NCI-H2196 (cell line): ENCODE measurements at regions not wholly inside any gene's neighbourhood (a gene's known extent, or its start where the extent isn't known, plus 50 kb on each side); places are given as distances from the start of the nearest gene placed in this dataset.
"Not testable (repeated sequence)": the region's sequence is repeated elsewhere in the genome, so short reads cannot be mapped to it uniquely, and the experiment has no call there.

Source experiments
- DNase-seq: peaks from one replicate; lab custom pipeline; 2025; ENCODE audit not compliant: unreplicated experiment; lab: John Stamatoyannopoulos, UW

GRCh38 chr1:245102149-245102548, 52.6 kb upstream of the KIF26B start:
- not testable (repeated sequence) for DNase-seq

GRCh38 chr1:245099401-245099800, 55.4 kb upstream of the KIF26B start:
- DNase-seq = no peak

- no peak for DNase-seq
Measured at GRCh38 chr1:245098924-245099323, 55.9 kb upstream of the KIF26B start.

DNA sequence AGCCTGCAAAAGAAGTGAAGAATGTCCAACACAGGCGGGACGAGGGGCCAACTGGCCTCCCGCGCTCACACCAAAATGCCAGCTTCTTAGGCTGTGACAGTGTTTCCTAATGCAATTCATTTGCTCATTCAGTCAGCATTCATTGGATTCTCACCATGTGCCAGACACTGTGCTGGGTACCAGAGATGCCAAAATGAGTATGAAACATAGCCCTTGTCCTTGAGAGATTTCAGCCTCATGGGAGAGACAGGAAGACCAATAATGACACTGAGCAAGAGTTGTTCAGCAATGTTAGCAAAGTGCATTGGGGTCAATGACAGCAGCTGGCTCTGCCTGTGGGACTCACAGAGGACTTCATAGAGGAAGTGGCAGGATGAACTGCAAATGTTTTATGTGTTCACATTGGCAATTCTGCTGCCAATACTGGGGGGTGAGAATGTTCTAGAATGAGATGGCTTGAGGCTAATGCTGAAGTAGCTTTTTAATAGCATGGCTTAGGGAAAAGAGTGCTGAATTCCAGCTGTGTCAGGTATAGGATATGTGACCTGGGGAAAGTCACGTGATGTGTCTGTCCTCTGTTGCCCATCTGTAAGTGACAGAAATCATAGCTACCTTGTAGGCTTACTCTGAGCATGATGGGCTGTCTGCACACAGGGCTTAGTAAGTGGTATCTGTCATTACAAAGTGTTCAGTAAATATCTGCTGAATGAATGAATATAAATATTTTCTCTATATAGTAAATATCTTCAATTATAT, 58.3 kb upstream of the KIF26B start:
- no peak for DNase-seq

GRCh38 chr1:245095903-245096302, 58.9 kb upstream of the KIF26B start:
- no peak for DNase-seq

- DNase-seq = no peak
Measured at GRCh38 chr1:245094954-245095353, 59.8 kb upstream of the KIF26B start.

GRCh38 chr1:245094092-245094491, 60.7 kb upstream of the KIF26B start:
- DNase-seq = no peak

DNA sequence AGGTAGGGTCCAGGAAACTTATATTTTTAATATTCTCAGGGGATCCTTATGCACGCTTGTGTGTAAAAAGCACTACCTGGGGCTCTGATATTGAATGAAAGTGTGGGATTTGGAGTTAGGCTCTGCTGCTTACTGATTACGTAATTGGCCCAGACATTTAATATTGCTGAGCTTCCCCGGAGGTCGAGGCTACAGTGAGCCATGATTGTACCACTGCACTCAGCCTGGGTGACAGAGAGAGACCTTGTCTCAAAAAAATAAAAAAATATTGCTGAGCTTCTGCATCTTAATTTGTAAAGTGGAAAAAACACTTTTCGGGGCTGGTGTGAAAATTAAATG, 62.2 kb upstream of the KIF26B start:
- no peak for DNase-seq

GRCh38 chr1:245091818-245092637, 62.8 kb upstream of the KIF26B start:
- no peak for DNase-seq

- DNase-seq = no peak
Measured at GRCh38 chr1:245091171-245091621, 63.6 kb upstream of the KIF26B start.

- DNase-seq = no peak
Measured at GRCh38 chr1:245090491-245091090, 64.2 kb upstream of the KIF26B start.

DNA sequence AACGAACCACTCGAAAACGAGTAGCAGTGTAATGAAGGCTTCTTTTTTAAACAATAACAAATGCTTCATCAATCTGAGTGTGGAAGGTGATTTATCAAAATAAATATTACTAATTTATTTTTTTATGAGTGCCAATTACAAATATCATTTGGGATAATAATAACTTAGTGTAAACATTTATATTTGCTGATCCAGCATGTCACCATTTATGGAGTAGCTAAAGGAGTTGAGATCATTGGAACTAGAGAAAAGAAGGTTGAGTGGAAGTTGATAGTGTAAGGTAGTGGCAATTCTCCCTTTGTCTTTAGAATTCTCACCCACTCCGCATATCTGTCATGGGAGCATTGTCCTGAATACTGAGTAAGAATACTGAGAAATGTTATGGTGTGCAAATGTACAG, 67.1 kb upstream of the KIF26B start:
- no peak for DNase-seq

GRCh38 chr1:245086389-245086969, 68.3 kb upstream of the KIF26B start:
- no peak for DNase-seq

- no peak for DNase-seq
Measured at GRCh38 chr1:245085508-245086095, 69.2 kb upstream of the KIF26B start.

DNA sequence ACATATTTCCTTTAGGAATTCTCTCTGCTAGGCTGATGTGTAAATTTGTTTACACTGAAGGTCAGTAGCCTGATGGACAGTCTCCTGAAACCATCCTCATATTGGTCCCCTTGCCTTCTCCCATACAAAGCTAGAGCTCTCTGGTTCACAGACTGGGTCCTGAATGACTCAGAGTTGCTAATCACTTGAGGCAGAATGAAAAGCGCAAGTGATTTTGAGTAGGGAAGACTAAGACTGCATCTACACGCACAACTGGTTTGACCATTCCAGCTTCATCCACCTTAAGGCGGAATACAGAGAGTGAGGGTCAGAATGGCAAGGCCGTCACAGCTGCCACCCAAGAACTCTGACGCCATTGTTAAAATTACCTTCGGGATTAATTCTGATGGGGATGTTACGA, 70.2 kb upstream of the KIF26B start:
- DNase-seq = no peak

DNA sequence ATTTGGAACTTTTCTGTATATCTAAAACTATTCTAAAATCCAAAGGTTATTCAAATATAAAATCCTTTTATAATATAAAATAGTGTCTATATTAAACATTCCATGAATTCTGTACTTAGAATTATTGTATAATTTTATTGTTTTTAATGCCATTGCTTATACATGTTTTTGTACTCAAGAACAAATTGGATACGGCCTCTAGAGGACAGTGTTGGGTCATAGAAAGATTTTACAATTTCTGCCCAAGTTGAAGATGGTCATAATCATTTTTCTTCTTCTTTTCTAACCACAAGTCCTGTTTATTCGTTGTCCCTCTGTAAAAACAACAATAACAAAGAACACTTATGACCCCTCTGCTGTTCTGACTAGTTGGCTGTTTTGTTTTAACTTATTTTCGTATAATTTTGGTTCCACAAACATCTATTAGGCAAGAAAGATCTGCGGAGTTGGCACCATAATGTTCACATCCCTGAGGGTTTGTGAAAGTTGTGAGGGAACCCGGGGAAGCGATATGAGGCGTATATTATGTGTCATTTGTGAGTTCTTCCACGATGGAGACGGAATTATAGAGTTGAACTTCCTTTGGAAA, 75.7 kb upstream of the KIF26B start:
- no peak for DNase-seq

GRCh38 chr1:245074898-245075297, 79.9 kb upstream of the KIF26B start:
- no peak for DNase-seq

DNA sequence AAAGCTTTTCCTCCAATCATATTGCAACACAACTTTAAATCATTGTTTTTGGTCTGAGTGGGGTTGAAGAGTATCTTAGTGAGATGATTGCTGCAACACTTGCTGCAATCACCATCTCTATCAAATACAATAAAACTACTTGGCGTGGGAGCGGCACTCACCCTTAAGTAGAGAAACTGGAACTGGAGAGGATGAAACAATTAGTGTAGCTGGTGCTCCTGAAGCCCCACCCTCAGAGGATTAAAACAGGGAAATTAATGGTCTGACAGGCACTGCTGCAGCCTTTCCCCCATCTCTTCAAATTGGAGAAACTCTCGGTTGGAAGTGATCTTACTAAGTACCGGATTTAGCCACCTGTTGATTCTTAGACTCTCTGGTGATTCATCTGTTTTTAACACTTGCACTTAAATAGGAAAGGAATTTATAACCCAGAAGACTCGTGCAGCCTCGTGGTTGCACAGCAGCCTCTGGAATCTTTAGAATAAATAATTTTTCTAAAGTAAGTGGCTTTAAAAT, 80.5 kb upstream of the KIF26B start:
- DNase-seq = no peak

DNA sequence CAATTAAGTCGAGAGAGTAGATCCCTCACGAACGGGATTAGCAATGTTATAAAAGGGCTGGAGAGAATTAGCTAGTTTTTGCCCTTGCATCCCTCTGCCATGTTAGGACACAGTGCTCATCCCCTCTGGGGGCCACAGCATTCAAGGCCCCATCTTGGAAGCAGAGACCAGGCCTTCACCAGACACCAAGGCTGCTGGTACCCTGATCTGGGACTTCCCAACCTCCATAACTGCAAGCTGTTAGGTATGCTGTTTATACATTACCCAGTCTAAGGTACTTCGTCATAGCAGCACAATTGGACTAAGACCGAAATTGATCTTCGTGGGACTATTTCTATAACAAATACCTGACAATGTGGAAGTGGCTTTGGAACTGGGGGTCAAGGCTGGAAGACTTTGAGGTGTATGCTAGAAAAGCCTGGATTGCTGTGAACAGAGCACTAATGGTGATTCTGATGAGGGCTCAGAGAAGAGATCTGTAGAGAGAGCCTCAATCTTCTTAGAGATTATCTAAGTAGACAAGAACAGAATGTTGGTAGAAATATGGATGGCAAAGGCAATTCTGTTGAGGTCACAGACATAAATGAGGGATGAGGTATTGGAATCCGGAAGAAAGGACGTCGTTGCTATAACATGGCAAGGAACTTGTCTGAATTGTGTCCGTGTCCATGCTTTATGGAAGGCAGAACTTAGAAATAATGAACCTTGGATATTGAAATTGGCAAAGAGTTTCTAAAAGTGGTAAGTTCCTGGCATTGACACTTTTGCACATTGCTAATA, 83.8 kb upstream of the KIF26B start:
- no peak for DNase-seq

DNA sequence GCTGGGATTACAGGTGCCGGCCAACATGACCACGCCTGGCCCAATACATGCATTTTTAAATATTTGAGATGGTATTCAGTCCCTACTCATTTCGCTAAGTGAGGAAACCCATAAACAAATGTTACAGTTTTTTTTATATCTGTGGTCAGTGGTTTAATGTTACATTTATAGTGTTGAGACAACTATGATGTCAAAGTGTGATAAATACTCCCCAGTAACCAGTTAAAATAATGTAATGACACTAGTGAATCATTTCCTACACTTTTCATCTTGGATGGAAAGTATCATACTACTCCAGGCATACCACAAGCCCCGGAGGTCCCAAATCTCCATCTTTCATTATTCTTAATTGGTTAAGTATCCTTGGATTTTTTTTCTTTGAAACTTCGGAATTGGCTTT, 87.5 kb upstream of the KIF26B start:
- no peak for DNase-seq
